Spleen (tissue), 7 donors: ENCODE measurements at regions not wholly inside any gene's neighbourhood (a gene's known extent, or its start where the extent isn't known, plus 50 kb on each side); places are given as distances from the start of the nearest gene placed in this dataset.

Source experiments
- POLR2A ChIP-seq, 3 donors: fragments of 450-650 bp; IDR thresholded peaks; one replicate each; pipeline ENCODE4 v1.5.1; 2017; ENCODE audit warnings: antibody characterized with exemption in 3 of 3, mild to moderate bottlenecking in 1 of 3
- TF ChIP-seq, protein P1 (sequence below), 11 experiments: fragments of 200-600 bp in 7 of 11; fragments of 450-650 bp in 4 of 11; sonication (generic) in 4 of 11; IDR thresholded peaks in 8 of 11; conservative IDR thresholded peaks in 3 of 11; 1 replicate in 7 of 11; 2 replicates in 4 of 11; pipeline versions ENCODE4 v1.4.0 to v1.8.0; 2016 to 2021; ENCODE audit warnings: antibody characterized with exemption in 11 of 11, inconsistent platforms in 4 of 11, mild to moderate bottlenecking in 1 of 11
- donor health status: DM: no; HTN: no; CAD: no; lungs with moderate emphysema.
- donor health status: DM: no; HTN: no; CAD: no.
- donor health status: DM: no; HTN: no; CAD: no.

- TF ChIP-seq, protein P1, sequence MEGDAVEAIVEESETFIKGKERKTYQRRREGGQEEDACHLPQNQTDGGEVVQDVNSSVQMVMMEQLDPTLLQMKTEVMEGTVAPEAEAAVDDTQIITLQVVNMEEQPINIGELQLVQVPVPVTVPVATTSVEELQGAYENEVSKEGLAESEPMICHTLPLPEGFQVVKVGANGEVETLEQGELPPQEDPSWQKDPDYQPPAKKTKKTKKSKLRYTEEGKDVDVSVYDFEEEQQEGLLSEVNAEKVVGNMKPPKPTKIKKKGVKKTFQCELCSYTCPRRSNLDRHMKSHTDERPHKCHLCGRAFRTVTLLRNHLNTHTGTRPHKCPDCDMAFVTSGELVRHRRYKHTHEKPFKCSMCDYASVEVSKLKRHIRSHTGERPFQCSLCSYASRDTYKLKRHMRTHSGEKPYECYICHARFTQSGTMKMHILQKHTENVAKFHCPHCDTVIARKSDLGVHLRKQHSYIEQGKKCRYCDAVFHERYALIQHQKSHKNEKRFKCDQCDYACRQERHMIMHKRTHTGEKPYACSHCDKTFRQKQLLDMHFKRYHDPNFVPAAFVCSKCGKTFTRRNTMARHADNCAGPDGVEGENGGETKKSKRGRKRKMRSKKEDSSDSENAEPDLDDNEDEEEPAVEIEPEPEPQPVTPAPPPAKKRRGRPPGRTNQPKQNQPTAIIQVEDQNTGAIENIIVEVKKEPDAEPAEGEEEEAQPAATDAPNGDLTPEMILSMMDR (IDR thresholded peaks at IDR 0.05 in 8 of 11, conservative IDR thresholded peaks at IDR 0.05 in 3 of 11) = no peak
- no peak for TF ChIP-seq POLR2A (IDR thresholded peaks at IDR 0.05)
These were observed 223.1 kb upstream of the GRIP1 start for GRCh38 chr12:66902020-66902419.
